ENCODE measurements at regions not wholly inside any gene's neighbourhood (a gene's known extent, or its start where the extent isn't known, plus 50 kb on each side); places are given as distances from the start of the nearest gene placed in this dataset.

GRCh38 chr7:57215423-57215822 is 83.2 kb upstream of the ZNF479 start:
- ChIA-PET POLR2A (no interaction called here), CTCF (no interaction called here)
- Histone ChIP-seq H3K27me3 (ENCODE audit: control insufficient read depth, insufficient read depth, low read length) (no peaks in the 10 kb centered on the region), H3K4me1 (ENCODE audit: control insufficient read depth, insufficient read depth, low read length) (no peaks in the 10 kb centered on the region), H3K36me3 (ENCODE audit: control insufficient read depth, insufficient read depth, low read length) (no peaks in the 10 kb centered on the region), H3K27ac (ENCODE audit: low read length) (no peak overlapping the region), H3K4me3 (ENCODE audit: low read depth in 2 of 2, low read length in 2 of 2) (no peak overlapping the region), H3K9me3 (ENCODE audit: control insufficient read depth, insufficient read depth, low read depth, low read length) (no peaks in the 10 kb centered on the region)
- no peak for DNase-seq (ENCODE audit: low read depth, low spot score)
- BruUV-seq (replicated peaks): no TSS peak
- intact Hi-C loops (cut with micrococcal nuclease; ENCODE audit: unreplicated experiment): no loop called here
- in situ Hi-C loops (cut with HindIII; ENCODE audit: low pct_unique_long_range_greater_than_20kb, low sequenced_read_pairs): no loop called here
- ATAC-seq: no peak
- TF ChIP-seq, protein P1, sequence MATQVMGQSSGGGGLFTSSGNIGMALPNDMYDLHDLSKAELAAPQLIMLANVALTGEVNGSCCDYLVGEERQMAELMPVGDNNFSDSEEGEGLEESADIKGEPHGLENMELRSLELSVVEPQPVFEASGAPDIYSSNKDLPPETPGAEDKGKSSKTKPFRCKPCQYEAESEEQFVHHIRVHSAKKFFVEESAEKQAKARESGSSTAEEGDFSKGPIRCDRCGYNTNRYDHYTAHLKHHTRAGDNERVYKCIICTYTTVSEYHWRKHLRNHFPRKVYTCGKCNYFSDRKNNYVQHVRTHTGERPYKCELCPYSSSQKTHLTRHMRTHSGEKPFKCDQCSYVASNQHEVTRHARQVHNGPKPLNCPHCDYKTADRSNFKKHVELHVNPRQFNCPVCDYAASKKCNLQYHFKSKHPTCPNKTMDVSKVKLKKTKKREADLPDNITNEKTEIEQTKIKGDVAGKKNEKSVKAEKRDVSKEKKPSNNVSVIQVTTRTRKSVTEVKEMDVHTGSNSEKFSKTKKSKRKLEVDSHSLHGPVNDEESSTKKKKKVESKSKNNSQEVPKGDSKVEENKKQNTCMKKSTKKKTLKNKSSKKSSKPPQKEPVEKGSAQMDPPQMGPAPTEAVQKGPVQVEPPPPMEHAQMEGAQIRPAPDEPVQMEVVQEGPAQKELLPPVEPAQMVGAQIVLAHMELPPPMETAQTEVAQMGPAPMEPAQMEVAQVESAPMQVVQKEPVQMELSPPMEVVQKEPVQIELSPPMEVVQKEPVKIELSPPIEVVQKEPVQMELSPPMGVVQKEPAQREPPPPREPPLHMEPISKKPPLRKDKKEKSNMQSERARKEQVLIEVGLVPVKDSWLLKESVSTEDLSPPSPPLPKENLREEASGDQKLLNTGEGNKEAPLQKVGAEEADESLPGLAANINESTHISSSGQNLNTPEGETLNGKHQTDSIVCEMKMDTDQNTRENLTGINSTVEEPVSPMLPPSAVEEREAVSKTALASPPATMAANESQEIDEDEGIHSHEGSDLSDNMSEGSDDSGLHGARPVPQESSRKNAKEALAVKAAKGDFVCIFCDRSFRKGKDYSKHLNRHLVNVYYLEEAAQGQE (IDR thresholded peaks at IDR 0.05; ENCODE audit: insufficient read depth in 1 of 2, low read depth in 2 of 2, low read length in 1 of 2): no peak
- TF ChIP-seq, protein P2, sequence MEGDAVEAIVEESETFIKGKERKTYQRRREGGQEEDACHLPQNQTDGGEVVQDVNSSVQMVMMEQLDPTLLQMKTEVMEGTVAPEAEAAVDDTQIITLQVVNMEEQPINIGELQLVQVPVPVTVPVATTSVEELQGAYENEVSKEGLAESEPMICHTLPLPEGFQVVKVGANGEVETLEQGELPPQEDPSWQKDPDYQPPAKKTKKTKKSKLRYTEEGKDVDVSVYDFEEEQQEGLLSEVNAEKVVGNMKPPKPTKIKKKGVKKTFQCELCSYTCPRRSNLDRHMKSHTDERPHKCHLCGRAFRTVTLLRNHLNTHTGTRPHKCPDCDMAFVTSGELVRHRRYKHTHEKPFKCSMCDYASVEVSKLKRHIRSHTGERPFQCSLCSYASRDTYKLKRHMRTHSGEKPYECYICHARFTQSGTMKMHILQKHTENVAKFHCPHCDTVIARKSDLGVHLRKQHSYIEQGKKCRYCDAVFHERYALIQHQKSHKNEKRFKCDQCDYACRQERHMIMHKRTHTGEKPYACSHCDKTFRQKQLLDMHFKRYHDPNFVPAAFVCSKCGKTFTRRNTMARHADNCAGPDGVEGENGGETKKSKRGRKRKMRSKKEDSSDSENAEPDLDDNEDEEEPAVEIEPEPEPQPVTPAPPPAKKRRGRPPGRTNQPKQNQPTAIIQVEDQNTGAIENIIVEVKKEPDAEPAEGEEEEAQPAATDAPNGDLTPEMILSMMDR (IDR thresholded peaks at IDR 0.05): no peak
- TF ChIP-seq SIN3A (IDR thresholded peaks at IDR 0.05; ENCODE audit: borderline replicate concordance, insufficient read depth, low read depth, low read length): no peak
- no peak for TF ChIP-seq POLR2AphosphoS5 (IDR thresholded peaks at IDR 0.05; ENCODE audit: low read depth, low read length)
- no peak for TF ChIP-seq TCF7L2 (IDR thresholded peaks at IDR 0.05; ENCODE audit: low read depth, low read length)

DNA sequence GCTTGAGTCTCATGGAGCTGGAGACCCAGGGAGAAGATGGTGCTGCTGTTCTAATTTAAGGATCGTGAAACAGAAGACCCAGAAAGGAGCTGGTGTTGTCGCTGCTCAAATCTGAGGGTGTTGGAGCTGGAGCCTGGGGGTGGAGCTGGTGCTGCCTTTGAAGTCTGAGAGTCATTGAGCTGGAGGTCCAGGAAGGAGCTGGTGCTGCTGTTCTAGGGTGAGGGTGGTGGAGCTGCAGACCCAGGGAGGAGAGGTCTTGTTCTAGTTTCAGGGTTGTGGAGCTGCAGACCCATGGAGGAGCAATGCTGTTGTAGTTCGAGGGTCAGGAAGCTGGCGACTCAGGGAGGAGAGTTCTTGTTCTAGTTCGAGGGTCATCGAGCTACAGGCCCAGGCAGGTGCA is 84.1 kb upstream of the ZNF479 start:
- Histone ChIP-seq H3K27ac (ENCODE audit: low read length) (no peak overlapping the region), H3K4me3 (ENCODE audit: low read depth in 2 of 2, low read length in 2 of 2) (no peak overlapping the region), H3K4me1 (ENCODE audit: control insufficient read depth, insufficient read depth, low read length) (no peaks in the 10 kb centered on the region), H3K27me3 (ENCODE audit: control insufficient read depth, insufficient read depth, low read length) (no peaks in the 10 kb centered on the region), H3K9me3 (ENCODE audit: control insufficient read depth, insufficient read depth, low read depth, low read length) (no peaks in the 10 kb centered on the region), H3K36me3 (ENCODE audit: control insufficient read depth, insufficient read depth, low read length) (no peaks in the 10 kb centered on the region)
- ATAC-seq: no peak
- intact Hi-C loops (cut with micrococcal nuclease; ENCODE audit: unreplicated experiment): no loop called here
- no peak for DNase-seq (ENCODE audit: low read depth, low spot score)
- TF ChIP-seq, protein P1 (IDR thresholded peaks at IDR 0.05; ENCODE audit: insufficient read depth in 1 of 2, low read depth in 2 of 2, low read length in 1 of 2): no peak
- TF ChIP-seq SIN3A (IDR thresholded peaks at IDR 0.05; ENCODE audit: borderline replicate concordance, insufficient read depth, low read depth, low read length) (no peak), TCF7L2 (IDR thresholded peaks at IDR 0.05; ENCODE audit: low read depth, low read length) (no peak)
- CTCF ChIA-PET: no interaction called here
- POLR2A ChIA-PET: no interaction called here
- in situ Hi-C loops (cut with HindIII; ENCODE audit: low pct_unique_long_range_greater_than_20kb, low sequenced_read_pairs): no loop called here
- BruUV-seq (replicated peaks): no TSS peak
